Transverse colon (tissue), 4 donors: ENCODE measurements at regions not wholly inside any gene's neighbourhood (a gene's known extent, or its start where the extent isn't known, plus 50 kb on each side); places are given as distances from the start of the nearest gene placed in this dataset.

ENCODE experiments used
- CTCF ChIP-seq, 5 experiments: fragments of 200-600 bp in 3 of 5; fragments of 450-650 bp in 2 of 5; sonication (generic) in 3 of 5; IDR thresholded peaks; 1 replicate in 2 of 5; 2 replicates in 3 of 5; pipeline ENCODE4 v1.5.1; 2016 to 2017; ENCODE audit warnings: antibody characterized with exemption in 5 of 5, inconsistent platforms in 3 of 5, mild to moderate bottlenecking in 2 of 5, moderate library complexity in 1 of 5
- EP300 ChIP-seq: sonication (generic); formaldehyde crosslinking; IDR thresholded peaks from one replicate; pipeline ENCODE4 v1.6.1; 2017; ENCODE audit warnings: antibody characterized with exemption, low read depth
- POLR2A ChIP-seq: fragments of 450-650 bp; IDR thresholded peaks from one replicate; pipeline ENCODE4 v1.6.1; 2016; ENCODE audit warnings: antibody characterized with exemption, mild to moderate bottlenecking, moderate library complexity
- POLR2AphosphoS5 ChIP-seq, 3 donors: sonication (generic); formaldehyde crosslinking; IDR thresholded peaks; one replicate each; pipeline ENCODE4 v1.6.1; 2016; ENCODE audit warnings: antibody characterized with exemption in 3 of 3

- no peak for TF ChIP-seq CTCF (IDR thresholded peaks at IDR 0.05)
- TF ChIP-seq POLR2AphosphoS5 (IDR thresholded peaks at IDR 0.05), result no peak
- TF ChIP-seq POLR2A, result no peak
- no peak for TF ChIP-seq EP300
Observed at GRCh38 chr9:20041697-20042081, 252.9 kb upstream of the SLC24A2 start.
